ENCODE measurements at regions not wholly inside any gene's neighbourhood (a gene's known extent, or its start where the extent isn't known, plus 50 kb on each side); places are given as distances from the start of the nearest gene placed in this dataset.

- no peak for TF ChIP-seq CTCF (IDR thresholded peaks at IDR 0.05; ENCODE audit: low read depth, low read length, poor library complexity, severe bottlenecking)
- no peak for TF ChIP-seq EZH2phosphoT487 (IDR thresholded peaks at IDR 0.05; ENCODE audit: borderline replicate concordance, low read length)
Measured at GRCh38 chr18:39564716-39565115, 1999.1 kb upstream of the CELF4 start.

Measured in DOHH2 (cell line).